Colonic mucosa (tissue), 4 donors: ENCODE measurements at regions not wholly inside any gene's neighbourhood (a gene's known extent, or its start where the extent isn't known, plus 50 kb on each side); places are given as distances from the start of the nearest gene placed in this dataset.
A peak's percentile ranks its signal among the peaks of the same experiment; 100 is the strongest.
"Not testable (repeated sequence)": the region's sequence is repeated elsewhere in the genome, so short reads cannot be mapped to it uniquely, and the experiment has no call there.

Source experiments
- DNase-seq: peaks from one replicate; pipeline ENCODE4 v3.0.0-alpha.2; 2020
- H3K27ac ChIP-seq: fragments of 200-600 bp; one replicate; pipeline ENCODE4 v1.8.0; 2021
- H3K27me3 ChIP-seq: fragments of 200-600 bp; one replicate; pipeline ENCODE4 v1.8.0; 2021
- H3K36me3 ChIP-seq: fragments of 200-600 bp; one replicate; pipeline ENCODE4 v1.8.0; 2021
- H3K4me1 ChIP-seq: fragments of 200-600 bp; one replicate; pipeline ENCODE4 v1.8.0; 2021; ENCODE audit warnings: mild to moderate bottlenecking
- H3K4me3 ChIP-seq: fragments of 200-600 bp; one replicate; pipeline ENCODE4 v1.8.0; 2021
- H3K9ac ChIP-seq, 2 donors: one replicate each; pipeline ENCODE4 v1.7.0; 2013; ENCODE audit warnings: control low read depth in 2 of 2, low read depth in 2 of 2, low read length in 2 of 2
- H3K9me3 ChIP-seq: fragments of 200-600 bp; one replicate; pipeline ENCODE4 v1.8.0; 2021
- CTCF ChIP-seq: fragments of 200-600 bp; IDR thresholded peaks from one replicate; pipeline ENCODE4 v1.8.0; 2022; ENCODE audit warnings: antibody characterized with exemption, mild to moderate bottlenecking
- intact Hi-C: fragments of 100-400 bp; cut with DNase I; formaldehyde crosslinking; loops from one replicate; pipeline ENCODE4 v1.14.1; 2022
- donor health status: healthy.
- donor health status: DM: no; HTN: no; CAD: no.
- donor health status: DM: no; HTN: no; CAD: no.

- no peak for DNase-seq
- Histone ChIP-seq H3K9me3 (no peaks in the 10 kb centered on the region), H3K4me1 (no peaks in the 10 kb centered on the region), H3K9ac (no peak overlapping the region), H3K27me3 (no peaks in the 10 kb centered on the region), H3K36me3 (no peaks in the 10 kb centered on the region), H3K4me3 (no peak overlapping the region), H3K27ac (no peak overlapping the region)
- no peak for TF ChIP-seq CTCF
- intact Hi-C loops: no loop called here
These were observed 104.7 kb upstream of the EGFL6 start for GRCh38 chrX:13464599-13465275.

GRCh38 chrX:13463608-13464007 lies 105.8 kb upstream of the EGFL6 start:
- Histone ChIP-seq H3K4me3 (no peak overlapping the region), H3K9ac (no peak overlapping the region), H3K27ac (no peak overlapping the region), H3K9me3 (no peaks in the 10 kb centered on the region), H3K27me3 (no peaks in the 10 kb centered on the region), H3K36me3 (no peaks in the 10 kb centered on the region), H3K4me1 (no peaks in the 10 kb centered on the region)
- intact Hi-C loops: no loop called here
- TF ChIP-seq CTCF: no peak
- peak; percentile 37 for DNase-seq

GRCh38 chrX:13452283-13452682 lies 117.1 kb upstream of the EGFL6 start:
- Histone ChIP-seq H3K4me3 (no peak overlapping the region), H3K4me1 (no peaks in the 10 kb centered on the region), H3K27ac (no peak overlapping the region), H3K9ac (no peak overlapping the region), H3K27me3 (no peaks in the 10 kb centered on the region), H3K36me3 (no peaks in the 10 kb centered on the region), H3K9me3 (no peaks in the 10 kb centered on the region)
- no peak for TF ChIP-seq CTCF
- intact Hi-C loops: no loop called here
- DNase-seq: no peak

GRCh38 chrX:13449441-13449840 lies 120.0 kb upstream of the EGFL6 start:
- Histone ChIP-seq H3K9me3 (no peaks in the 10 kb centered on the region), H3K9ac (no peak overlapping the region), H3K27ac (no peak overlapping the region), H3K36me3 (no peaks in the 10 kb centered on the region), H3K27me3 (no peaks in the 10 kb centered on the region), H3K4me1 (no peaks in the 10 kb centered on the region), H3K4me3 (no peak overlapping the region)
- DNase-seq: no peak
- intact Hi-C loops: no loop called here
- no peak for TF ChIP-seq CTCF

GRCh38 chrX:13448941-13449340 lies 120.5 kb upstream of the EGFL6 start:
- H3K4me3 ChIP-seq: no peak overlapping the region
- no peaks in the 10 kb centered on the region for H3K36me3 ChIP-seq
- H3K27me3 ChIP-seq: no peaks in the 10 kb centered on the region
- no peaks in the 10 kb centered on the region for H3K4me1 ChIP-seq
- H3K27ac ChIP-seq: no peak overlapping the region
- H3K9me3 ChIP-seq: no peaks in the 10 kb centered on the region
- intact Hi-C loops: no loop called here
- no peak for TF ChIP-seq CTCF
- no peak for DNase-seq
- no peak overlapping the region for H3K9ac ChIP-seq

GRCh38 chrX:13441608-13442007 lies 121.8 kb upstream of the ATXN3L start:
- H3K27me3 ChIP-seq, H3K4me1 ChIP-seq, H3K9me3 ChIP-seq, H3K4me3 ChIP-seq, H3K9ac ChIP-seq, intact Hi-C loops, DNase-seq, H3K27ac ChIP-seq, H3K36me3 ChIP-seq: not testable (repeated sequence)
